GM21360 (cell line): ENCODE measurements at regions not wholly inside any gene's neighbourhood (a gene's known extent, or its start where the extent isn't known, plus 50 kb on each side); places are given as distances from the start of the nearest gene placed in this dataset.

Experiments
- ATAC-seq: cut with Tn5 transposase; IDR thresholded peaks from one replicate; pipeline ENCODE4 v1.9.1; 2021; ENCODE audit warnings: mild to moderate bottlenecking, moderate library complexity; ENCODE audit not compliant: unreplicated experiment

- no peak for ATAC-seq
Measured at GRCh38 chr13:83618966-83619365, 263.3 kb downstream of the SLITRK1 start.

- no peak for ATAC-seq
Measured at GRCh38 chr13:83613524-83613923, 268.8 kb downstream of the SLITRK1 start.

- no peak for ATAC-seq
Measured at GRCh38 chr13:83601539-83601938, 280.7 kb downstream of the SLITRK1 start.

- no peak for ATAC-seq
Measured at GRCh38 chr13:83592095-83592494, 290.2 kb downstream of the SLITRK1 start.

- ATAC-seq, result no peak
Measured at GRCh38 chr13:83589814-83590213, 292.5 kb downstream of the SLITRK1 start.

GRCh38 chr13:83577183-83577582 lies 305.1 kb downstream of the SLITRK1 start:
- ATAC-seq, result no peak

GRCh38 chr13:83568019-83568418 lies 314.3 kb downstream of the SLITRK1 start:
- no peak for ATAC-seq

- no peak for ATAC-seq
Measured at GRCh38 chr13:83563499-83563898, 318.8 kb downstream of the SLITRK1 start.

GRCh38 chr13:83557845-83558244 lies 324.4 kb downstream of the SLITRK1 start:
- no peak for ATAC-seq

GRCh38 chr13:83549671-83550070 lies 332.6 kb downstream of the SLITRK1 start:
- ATAC-seq, result no peak

GRCh38 chr13:83547043-83547442 lies 335.2 kb downstream of the SLITRK1 start:
- ATAC-seq, result no peak

GRCh38 chr13:83546476-83546875 lies 335.8 kb downstream of the SLITRK1 start:
- no peak for ATAC-seq

GRCh38 chr13:83538636-83539035 lies 343.6 kb downstream of the SLITRK1 start:
- ATAC-seq, result no peak

- no peak for ATAC-seq
Measured at GRCh38 chr13:83536941-83537340, 345.3 kb downstream of the SLITRK1 start.

- no peak for ATAC-seq
Measured at GRCh38 chr13:83536153-83536552, 346.1 kb downstream of the SLITRK1 start.

GRCh38 chr13:83532809-83533208 lies 349.5 kb downstream of the SLITRK1 start:
- no peak for ATAC-seq

- no peak for ATAC-seq
Measured at GRCh38 chr13:83531022-83531421, 351.3 kb downstream of the SLITRK1 start.

GRCh38 chr13:83516781-83517180 lies 365.5 kb downstream of the SLITRK1 start:
- ATAC-seq, result no peak

- no peak for ATAC-seq
Measured at GRCh38 chr13:83515268-83516015, 366.8 kb downstream of the SLITRK1 start.

- no peak for ATAC-seq
Measured at GRCh38 chr13:83508771-83509301, 373.4 kb downstream of the SLITRK1 start.

- no peak for ATAC-seq
Measured at GRCh38 chr13:83503424-83503823, 378.9 kb downstream of the SLITRK1 start.

- ATAC-seq, result no peak
Measured at GRCh38 chr13:83499286-83499685, 383.0 kb downstream of the SLITRK1 start.
